ENCODE measurements at regions not wholly inside any gene's neighbourhood (a gene's known extent, or its start where the extent isn't known, plus 50 kb on each side); places are given as distances from the start of the nearest gene placed in this dataset.

DNA sequence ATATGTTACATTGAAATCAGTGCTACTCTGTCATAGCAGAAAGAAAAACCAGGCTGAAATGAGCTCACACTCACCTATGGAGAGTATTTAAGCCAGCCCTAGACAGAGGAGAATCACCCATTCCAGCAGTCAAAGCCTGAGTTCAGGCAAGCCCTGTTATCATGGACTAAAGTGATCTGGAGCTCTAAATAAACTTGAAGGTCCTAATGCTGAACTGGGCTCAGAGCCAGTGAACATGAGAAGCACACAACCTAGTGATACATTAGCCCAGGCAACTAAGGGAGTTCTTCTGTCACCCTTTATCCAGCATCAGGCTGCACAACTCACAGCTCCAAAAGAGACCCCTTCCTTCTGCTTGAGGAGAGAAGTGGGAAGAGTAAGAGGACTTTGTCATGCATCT lies 425.0 kb downstream of the COL12A1 start:
- intact Hi-C loops (cut with micrococcal nuclease), result no loop called here

DNA sequence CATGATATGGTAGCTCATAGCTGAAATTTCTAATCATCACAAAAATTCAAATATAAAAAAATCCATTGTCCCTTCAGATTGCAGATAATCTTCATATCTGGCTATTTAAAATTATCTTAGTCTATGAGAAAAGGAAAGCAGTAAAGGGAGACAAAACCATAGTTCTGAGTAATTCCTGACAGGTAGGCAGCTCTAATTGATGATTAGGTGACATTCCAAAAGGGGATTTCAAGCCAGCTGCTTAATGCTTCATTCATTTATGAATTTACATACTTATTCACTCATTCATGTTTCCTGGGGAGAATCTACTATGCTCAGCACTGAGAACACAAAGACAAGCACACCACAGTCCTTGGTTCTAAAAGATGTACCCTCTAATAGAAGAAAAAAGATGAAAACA lies 437.1 kb downstream of the COL12A1 start:
- intact Hi-C loops (cut with micrococcal nuclease), result no loop called here

DNA sequence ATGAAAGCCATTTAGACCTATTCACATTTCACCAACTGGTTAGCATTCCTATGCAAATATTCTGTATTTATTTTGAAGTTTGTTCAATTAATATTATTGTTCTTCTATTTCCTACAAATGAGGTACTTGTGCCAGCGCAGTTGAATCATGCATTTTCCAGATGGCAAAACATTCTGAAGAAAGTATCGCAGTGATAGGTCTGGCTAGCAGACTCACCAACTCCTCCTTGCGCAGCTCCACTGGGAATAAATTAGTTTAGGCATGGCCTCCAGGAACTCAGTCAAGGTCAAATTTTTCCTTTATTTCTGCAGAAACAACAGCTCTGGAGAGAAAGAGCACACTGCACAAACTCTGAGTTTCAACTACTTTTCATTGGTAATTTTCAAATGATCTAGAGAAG lies 437.7 kb downstream of the COL12A1 start:
- intact Hi-C loops (cut with micrococcal nuclease), result no loop called here

DNA sequence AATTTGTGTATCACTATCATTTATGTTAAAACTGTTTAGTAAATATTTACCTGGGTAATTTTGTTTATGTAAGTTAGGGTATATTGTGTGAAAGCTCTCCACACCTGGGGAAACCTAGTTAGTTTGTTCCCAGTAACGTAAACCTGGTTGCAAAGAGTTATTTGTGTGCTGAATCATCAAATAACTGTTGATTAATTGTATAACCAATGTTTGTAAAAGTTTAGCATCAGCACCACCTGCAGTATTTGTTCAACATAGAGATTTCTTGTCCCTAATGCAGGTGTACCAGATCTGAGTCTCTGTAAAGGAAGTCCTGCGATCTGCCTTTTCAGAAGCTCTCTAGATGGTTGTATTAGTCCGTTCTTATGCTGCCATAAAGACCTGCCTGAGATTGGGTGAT lies 440.4 kb downstream of the COL12A1 start:
- intact Hi-C loops (cut with micrococcal nuclease), result no loop called here

DNA sequence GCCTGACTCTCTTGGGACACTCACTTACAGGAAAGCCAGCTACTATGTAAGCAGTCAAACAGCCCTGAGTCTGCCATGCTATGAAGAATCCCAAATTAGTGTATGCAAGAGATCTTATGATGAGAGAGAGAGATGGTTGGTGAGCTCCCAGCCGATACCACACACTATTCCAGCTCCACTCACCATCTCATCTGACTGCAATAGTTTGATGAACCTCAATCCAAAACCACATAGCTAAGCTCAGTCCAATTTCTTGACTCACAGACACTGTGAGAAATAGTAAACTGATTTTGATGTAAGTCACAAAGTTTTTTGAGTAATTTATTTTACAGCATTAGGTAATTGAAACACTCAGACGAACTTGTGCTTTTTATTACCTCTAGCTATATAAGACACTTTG lies 441.4 kb downstream of the COL12A1 start:
- intact Hi-C loops (cut with micrococcal nuclease), result no loop called here

DNA sequence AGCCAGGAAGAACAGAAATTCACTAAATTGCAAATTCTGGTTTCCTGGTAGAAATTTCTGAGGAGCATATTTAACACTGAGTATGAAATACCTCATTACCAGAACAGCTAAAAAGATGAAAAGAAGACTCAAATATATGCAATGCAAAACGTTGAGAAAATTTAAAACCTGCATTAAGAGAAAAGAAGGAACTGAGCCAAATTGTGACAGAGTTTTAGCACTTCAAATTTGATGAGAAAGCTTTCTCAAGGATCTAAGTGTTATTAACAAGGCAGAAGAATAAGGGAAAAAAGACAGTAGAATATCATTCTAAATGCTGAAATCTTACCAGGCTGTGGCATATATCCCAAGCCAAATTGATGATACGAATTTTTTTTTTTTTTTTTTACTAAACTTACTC lies 443.0 kb downstream of the COL12A1 start:
- intact Hi-C loops (cut with micrococcal nuclease), result no loop called here

DNA sequence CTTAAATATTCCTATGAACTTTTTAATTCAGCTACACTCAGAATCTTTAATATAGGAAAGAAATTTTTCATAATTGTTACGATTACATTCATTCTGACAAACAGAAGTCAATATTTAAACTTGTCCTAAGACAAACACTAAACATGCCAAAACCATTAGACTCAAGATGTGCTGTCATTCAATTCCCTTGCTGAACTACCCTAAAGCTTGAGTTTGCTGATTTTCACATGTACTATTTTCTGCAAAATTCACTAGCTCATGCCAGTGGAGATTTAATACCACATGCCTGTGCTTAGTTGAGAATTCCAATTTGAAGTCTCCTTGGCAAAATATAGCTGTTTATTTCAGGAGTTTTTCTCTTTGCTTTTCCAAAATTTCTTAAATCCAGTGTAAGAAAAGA lies 448.0 kb downstream of the COL12A1 start:
- intact Hi-C loops (cut with micrococcal nuclease), result no loop called here

DNA sequence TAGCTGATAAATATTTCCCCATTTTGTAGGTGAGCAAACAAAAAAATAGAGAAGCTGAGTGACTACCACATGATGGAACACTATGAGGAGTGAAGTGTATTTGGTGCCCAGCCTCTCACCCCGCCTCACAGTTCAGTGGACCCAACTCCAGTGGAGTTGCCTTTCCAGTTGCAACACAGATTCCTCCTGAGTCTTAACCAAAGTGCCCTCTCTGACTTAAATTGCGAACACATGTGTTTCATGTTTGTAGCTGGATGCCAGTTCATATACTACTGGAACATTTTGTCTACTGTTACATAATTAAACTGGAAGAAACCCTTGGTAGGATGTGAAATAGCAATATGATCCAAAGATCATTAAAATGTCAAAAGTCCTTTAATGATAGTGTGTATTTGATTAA lies 448.9 kb downstream of the COL12A1 start:
- intact Hi-C loops (cut with micrococcal nuclease), result no loop called here

DNA sequence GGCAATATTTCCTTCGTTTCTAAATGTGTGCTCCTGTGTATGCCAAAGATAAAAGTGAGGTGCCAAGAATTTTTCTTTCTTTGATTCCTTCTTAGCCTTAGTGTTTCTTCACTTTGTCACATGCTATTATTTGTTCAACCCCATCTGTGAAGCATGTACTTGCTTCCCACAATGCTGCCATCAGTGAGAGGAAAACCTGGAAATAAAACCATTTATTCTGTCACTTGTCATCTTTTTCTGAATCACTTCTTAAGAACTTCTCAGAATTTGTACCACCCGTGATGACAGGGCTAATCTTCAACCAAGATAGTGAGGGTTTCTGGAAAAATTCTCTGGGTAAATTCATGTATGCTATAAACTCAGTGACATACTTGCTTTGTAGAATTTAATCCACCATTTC lies 450.1 kb downstream of the COL12A1 start:
- intact Hi-C loops (cut with micrococcal nuclease), result no loop called here

DNA sequence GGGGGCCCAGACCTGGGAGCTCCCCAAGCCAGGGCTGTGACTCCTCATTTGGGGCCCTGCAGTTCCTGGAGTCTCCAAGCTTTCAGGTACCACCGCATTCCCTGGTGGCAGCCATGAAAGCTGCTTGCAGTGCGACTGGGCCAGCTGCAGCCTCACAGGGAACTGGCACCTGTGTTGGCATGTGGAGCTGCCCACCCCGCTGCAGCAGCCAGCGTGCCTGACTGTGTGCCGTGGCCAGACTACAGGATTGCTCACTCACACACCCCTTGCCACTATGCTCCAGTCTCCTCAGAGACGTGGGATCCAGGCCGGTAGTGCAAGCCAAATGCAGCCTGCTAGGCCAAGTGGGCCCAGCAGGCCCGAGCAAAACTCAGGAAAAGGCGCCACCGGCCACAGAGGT lies 450.7 kb downstream of the COL12A1 start:
- intact Hi-C loops (cut with micrococcal nuclease), result no loop called here

DNA sequence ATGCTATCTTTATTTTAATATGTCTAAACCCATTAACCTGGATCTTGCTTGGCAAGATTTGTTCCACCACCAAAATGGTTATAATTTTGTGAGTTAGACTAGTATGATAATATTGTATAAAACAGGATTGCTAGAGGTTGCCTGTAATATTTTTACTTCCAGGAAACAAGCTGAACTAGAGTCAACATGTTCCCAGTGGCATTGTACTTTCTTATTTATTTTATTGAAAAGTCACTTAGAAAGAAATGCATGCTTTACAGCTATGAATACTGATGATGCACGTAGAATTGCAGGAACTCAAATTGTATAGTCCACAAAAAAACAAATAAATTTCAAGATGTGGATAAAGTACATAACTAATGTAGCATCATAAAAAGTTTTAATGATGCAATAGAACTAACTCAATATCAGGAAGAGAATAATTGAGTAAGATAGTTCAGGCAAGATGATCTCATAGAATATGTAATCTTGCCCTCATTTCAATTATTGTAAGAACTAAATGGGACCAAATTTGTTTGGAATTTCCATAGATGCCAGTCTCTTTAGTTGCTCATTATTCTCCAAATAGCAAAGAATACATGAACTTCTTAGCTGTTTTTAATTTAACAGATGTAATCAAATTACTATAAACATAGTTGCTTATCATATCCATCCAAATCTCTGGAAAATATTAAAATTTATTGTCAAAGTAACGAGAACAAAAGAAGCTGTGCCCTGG lies 451.8 kb downstream of the COL12A1 start:
- intact Hi-C loops (cut with micrococcal nuclease), result no loop called here

DNA sequence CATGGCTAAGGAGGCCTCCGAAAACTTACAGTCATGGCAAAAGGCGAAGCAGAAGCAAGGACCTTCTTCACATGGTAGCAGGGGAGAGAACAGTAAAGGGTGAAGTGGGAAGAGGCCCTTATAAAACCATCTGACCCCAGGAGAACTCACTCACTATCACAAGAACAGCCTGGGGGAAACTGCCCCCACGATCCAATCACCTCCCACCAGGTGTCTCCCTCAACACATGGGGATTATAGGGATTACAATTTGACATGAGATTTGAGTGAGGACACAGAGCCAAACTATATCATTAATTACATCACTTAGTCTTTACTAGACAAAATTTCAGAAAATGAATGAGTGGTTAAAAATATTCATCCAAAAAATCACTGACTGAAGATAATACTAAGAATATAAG lies 453.6 kb downstream of the COL12A1 start:
- intact Hi-C loops (cut with micrococcal nuclease), result no loop called here

DNA sequence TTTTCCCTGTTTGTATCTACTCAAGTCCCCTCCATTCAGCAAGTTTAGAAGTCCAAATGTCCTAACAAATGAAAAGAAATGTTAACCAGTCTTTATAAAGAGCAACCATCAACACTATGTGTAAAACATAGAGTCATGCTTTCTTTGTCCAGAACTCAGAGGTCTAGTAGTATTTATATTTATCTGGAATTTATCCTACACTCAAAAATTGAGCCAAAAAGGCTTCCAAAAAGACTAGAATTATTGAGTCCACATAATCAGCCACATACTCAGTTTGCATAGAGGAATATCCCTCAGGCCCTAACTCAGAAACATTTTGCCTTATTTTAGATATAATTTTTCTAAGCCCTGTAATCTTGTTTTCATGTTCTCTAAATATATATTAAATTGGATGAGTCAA lies 455.0 kb downstream of the COL12A1 start:
- intact Hi-C loops (cut with micrococcal nuclease), result no loop called here

DNA sequence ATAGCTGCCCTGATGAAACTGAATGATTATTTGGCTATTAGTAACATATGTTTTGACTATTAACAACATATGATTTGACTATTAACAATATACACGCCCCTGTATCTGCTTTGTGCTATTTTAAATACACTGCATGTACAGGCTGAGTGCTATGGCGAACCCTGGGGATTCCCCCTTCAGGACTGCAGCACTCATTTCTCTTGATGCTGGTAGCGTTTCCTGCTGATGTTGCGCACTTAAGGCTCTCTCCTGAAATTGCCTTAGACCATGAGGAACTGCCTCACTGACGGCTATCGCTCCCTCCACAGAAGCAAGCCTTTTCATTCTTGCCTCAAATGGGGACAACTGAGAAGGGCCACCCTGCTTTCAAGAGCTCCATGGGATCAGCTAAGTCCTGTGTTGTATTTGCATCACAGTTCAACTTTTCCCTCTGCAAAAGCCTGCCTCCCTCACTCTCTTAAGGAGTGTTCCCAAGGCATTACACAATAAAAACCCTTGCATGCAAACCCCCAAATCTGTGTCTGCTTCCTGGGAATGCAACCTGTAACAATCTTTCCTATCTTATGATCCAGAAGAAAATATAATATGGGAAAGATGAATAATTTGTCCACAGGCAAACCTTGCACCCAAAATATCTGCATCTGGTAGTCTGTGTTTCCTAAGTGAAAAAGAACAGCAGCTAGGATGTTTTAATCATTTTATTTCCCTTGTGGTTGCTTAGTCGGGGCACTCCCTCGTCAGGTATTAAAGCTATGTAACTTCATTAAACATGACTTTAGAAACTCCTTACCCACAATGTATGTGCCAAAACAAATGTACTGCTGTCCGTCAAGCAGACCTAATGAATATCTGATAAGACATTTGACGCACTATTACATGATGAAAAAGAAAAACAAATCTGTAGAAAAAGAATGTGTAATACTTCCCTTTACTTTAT lies 456.4 kb downstream of the COL12A1 start:
- intact Hi-C loops (cut with micrococcal nuclease), result no loop called here

DNA sequence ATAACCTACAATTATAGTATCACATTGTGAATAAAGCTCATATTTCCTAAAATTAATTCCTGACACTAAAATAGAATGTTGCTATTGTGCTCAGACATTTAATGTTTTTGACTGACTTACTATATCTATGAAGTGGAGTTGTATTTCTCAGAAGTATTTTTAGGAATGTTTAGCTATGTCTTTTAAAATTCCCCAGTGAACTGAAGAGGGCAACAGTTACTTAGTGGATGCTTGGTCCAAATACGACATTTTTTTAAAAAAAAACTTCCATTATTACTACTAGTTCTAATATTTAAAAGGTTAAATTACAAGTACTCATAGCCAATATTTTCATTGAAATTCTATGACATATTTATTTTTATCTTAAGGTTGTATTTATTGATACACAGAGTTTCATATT lies 460.2 kb downstream of the COL12A1 start:
- intact Hi-C loops (cut with micrococcal nuclease), result no loop called here

DNA sequence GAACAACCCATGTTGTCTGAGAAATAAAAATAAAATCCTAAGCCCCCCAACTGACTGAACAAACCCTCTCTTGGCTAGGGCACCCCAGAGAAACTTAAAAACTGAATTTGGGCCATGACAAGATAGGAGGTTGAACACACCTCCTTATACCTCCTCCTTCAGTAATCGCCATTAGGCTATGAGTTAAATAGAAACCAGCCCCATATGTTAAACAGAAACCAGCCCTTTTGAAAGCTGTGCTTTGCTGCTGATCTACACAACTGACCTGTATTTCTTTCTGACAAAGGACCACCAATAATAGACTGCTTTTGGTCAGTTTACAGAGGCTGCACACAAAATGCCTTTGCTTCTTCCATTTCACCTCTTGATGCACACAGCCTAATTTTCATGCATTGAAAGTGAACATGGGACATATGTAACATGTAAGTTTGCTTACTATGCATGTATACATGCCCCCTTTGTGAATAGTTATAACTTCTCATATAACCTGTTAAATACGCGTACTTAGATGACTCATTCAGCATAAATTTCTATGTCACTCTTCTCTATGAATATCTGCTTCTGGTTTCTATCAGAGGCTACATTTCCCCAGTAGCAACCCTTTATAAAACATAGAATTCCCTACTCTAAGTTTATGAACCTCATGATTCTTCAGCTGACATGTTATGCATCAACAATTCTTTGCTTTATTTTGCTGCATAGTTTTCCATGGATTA lies 462.9 kb downstream of the COL12A1 start:
- intact Hi-C loops (cut with micrococcal nuclease), result no loop called here

DNA sequence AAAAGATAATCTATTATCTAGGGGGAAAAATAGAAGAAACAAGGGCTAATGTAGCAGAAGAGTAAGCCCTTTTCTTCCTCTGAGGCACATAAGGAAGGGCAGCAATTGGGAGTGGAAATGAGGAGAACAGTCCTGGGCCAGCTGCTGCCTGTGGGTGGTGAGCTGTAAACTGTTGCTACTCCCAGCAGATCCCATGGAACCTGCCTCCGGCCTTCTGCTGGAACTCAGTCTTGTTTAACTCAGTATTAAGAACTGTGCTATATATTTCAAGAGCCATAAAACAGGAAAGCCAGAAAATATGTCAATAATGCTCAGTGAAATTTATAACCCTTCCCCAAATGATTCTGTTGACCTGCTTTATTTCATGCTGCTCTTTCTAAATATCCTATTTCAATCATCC lies 464.2 kb downstream of the COL12A1 start:
- intact Hi-C loops (cut with micrococcal nuclease), result no loop called here

DNA sequence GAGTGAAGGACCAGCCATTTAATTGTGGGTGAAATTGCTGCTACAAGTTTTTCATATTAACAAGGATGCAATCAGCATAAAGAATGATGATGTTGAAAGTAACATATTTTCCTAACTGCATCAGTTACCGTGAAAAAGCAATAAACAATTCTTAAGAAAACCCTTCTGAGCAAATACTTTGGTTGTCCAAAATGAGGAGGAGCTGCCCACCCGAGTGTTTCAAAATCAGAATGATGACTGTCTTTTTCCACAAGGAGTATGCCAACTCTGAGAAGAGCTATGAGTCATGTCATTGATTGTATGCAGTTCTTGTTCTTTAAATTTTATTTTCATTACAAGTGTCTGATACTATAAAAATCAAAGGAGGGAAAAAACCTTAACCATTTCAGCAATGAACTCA lies 470.5 kb downstream of the COL12A1 start:
- intact Hi-C loops (cut with micrococcal nuclease), result no loop called here

DNA sequence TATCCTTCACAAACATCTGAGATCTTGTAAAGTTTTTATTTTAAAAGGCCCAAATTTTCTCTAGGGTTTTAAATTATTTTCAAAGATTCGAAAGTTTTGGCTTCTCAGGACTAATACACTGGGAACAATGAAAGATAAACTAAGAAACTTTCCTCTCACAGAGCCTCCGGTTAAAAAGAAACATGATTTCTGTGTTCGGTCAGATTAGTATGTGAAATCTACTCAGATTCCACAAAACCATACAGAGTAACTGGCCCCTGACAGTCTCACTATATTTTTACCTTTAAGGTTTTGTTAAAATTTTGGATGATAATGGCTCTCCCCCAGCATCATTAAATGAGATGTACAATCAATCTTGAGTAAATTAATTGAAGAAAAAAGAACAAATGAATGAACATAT lies 471.0 kb downstream of the COL12A1 start:
- intact Hi-C loops (cut with micrococcal nuclease), result no loop called here

DNA sequence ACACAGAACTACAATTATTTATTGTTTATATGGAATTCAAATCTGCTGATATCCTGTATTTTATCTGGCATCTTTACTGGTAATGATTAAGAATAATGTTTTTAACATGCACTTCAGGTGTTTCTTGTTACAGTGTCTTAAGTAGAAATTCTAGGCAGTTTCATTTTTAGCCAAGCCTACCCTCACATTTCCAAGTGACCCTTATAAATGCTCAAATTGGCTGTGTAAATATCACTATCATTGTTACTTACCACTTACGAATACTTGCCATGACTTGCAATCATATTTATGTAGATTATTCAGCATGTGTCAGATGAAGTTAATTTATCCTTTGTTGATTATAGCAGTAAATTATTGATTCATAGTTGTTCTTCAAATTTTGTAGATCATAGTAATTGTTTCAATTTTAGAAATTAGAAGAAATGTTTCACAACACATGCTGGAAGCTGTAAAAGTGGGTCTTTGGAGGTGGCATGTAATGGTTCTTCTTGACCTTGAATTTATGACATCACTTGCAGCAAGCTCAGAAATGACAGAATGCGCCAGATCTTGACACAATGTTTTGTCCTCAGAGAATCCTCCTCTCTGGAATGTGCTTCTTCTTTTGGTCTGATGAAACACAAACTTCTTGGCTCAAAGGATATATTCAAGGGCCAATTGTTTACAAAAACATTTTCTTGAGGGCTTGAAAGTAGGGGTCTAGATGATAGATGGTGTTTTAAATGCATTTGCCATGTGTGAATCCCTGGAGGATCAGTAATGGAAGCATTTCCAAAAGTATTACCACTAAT lies 471.8 kb downstream of the COL12A1 start:
- intact Hi-C loops (cut with micrococcal nuclease), result no loop called here

DNA sequence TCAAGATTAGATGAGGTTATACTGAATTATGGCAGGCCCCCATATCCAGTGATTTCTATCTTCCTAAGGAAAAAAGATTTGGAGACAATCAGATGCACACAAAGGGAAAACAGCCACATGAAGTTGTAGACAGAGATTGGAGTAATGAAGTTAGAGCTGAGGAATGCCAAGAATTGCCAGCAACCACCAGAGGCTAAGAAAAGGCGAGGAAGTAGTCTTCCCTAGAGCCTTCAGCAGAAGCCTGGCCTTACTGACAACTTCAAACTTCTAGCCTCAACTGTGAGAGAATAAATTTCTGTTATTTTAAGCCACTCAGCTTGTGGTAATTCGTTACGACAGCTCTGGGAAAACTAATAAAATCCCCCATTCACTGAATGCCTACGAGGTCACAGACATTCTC lies 473.9 kb downstream of the COL12A1 start:
- intact Hi-C loops (cut with micrococcal nuclease), result no loop called here

Measured in T-helper 2 cell treated with Interferon-gamma antibody and Interleukin-4, amounts not matched to agents 100 ng/mL and 5 ng/mL, for 36 hours (primary cell).